ENCODE measurements at regions not wholly inside any gene's neighbourhood (a gene's known extent, or its start where the extent isn't known, plus 50 kb on each side); places are given as distances from the start of the nearest gene placed in this dataset.

DNA sequence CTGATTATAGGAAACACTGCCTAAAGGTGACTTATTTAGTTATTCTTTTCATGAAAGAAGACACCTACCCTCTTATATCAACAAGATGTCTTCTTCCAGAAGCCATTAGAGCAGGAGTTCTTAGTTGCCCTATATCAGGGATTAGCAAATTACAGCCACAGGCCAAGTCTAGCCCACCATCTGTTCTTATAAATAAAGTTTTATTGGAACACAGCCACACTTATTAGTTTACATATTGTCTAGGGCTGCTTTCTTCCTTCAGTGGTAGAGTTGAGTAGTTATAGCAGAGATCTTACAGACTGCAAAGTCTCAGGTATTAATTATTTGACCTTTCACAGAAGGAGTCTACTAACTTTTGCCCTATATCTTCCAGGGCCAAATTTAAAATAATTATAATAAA lies 157.2 kb upstream of the NOCT start:
- DNase-seq (ENCODE audit: low read depth in 2 of 2) = no peak

DNA sequence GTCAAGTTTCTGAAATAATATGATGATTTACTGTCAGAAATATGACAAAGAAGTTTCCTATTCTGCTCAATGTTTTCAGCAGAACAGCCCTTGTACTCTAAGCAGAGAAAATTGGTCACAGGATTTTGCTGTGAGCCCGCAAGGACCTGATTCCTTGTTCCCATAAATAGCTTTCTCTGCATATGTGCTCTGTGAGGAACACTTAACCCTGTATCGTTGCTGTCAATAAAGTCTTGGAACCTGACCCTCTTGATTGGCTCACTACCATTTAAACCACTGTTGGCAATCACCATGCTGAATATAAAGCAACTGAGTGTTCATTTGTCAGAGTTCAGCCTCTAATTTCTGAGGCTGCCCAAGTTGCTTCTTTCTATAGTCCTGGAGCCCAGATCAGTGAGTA lies 158.2 kb upstream of the NOCT start:
- DNase-seq (ENCODE audit: low read depth in 2 of 2) = no peak

GRCh38 chr4:138852681-138853080 lies 162.9 kb upstream of the NOCT start:
- no peak for DNase-seq (ENCODE audit: low read depth in 2 of 2)

DNA sequence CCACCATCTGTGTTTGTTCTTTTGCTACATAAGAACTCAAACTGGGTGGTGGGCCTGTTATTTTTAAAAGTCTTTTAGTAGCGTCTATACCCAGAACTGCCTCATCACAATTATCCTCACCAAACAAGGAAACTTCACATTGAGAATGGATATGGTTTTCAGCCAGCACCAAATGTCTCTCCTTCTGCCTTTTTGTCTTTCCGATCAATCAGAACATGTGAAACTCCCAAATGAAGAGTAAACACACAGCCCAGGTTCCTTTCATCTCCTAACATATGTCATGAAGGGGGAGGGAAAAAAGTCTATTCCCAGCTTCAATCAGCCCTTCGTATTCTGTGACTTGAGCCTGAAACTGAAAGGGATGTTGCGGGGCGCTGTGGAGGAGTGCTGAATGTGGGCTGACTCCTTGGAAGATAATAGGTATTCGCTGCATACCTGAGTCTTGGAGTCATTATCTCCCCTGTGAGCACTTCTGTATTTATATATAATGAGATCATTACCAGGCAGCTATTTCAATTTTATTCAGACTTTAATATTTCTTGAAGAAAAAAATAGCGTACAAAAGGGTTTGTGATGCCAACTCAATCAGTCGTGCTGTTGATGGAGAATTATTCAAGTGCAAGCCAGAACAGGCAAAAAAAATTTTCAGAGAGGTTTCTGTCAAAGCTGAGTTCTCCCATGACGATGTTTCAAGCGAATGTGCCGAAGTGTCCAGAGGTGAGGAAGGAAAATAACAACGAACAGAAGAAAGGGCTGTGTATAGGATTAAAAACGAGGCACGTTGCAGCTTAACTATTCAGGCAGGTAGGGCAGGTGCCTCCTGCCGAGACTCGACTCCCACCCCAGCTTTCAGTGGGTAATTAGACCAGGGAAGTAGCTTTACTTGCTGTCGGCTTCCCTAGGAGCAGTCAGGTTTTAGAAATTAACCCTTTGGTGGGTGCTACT lies 163.9 kb upstream of the NOCT start:
- DNase-seq (ENCODE audit: low read depth in 2 of 2) = no peak

DNA sequence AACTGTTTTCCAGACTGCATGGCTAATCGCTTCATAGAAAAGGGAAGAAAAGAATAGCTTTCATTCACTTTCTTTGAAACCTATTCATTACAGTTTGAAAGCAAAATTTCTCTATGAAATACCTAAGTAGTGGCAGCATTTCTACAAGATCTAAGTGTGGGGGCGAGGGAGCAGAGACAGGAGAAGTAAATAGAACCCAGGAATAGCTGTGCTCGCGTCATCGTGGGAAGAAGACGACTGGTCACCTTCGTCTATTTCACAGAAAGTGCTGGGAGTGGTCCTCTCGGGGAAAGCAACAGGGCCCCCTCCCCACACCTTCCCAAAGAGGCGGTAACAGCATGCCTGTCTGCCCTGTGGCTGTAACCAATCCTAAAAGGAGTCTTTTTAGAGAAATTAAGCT lies 169.9 kb upstream of the NOCT start:
- no peak for DNase-seq (ENCODE audit: low read depth in 2 of 2)

DNA sequence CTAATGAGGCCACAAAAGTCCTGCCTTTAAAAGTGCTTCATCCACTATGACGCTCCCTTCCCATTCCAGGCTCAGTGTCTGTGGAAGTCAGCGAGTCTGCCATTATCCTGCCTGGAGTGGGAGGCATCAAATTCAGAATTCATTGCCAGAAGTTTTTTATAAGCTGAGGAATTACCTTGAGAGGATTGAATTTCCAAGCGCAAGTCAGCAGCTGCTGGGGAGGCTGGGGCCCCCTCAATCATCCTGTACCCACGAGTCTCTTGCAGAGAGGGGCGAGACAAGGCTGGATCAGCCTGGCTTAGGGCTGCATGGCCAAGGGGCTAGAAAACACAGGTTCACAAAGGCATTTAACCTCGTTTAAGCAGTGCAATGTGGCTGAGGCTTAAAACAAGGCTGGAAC lies 170.5 kb upstream of the NOCT start:
- DNase-seq (ENCODE audit: low read depth in 2 of 2) = no peak

GRCh38 chr4:138843616-138844015 lies 172.0 kb upstream of the NOCT start:
- DNase-seq (ENCODE audit: low read depth in 2 of 2) = no peak

GRCh38 chr4:138841343-138841742 lies 174.2 kb upstream of the NOCT start:
- no peak for DNase-seq (ENCODE audit: low read depth in 2 of 2)

- no peak for DNase-seq (ENCODE audit: low read depth in 2 of 2)
These were observed 177.3 kb upstream of the NOCT start for GRCh38 chr4:138838251-138838650.

DNA sequence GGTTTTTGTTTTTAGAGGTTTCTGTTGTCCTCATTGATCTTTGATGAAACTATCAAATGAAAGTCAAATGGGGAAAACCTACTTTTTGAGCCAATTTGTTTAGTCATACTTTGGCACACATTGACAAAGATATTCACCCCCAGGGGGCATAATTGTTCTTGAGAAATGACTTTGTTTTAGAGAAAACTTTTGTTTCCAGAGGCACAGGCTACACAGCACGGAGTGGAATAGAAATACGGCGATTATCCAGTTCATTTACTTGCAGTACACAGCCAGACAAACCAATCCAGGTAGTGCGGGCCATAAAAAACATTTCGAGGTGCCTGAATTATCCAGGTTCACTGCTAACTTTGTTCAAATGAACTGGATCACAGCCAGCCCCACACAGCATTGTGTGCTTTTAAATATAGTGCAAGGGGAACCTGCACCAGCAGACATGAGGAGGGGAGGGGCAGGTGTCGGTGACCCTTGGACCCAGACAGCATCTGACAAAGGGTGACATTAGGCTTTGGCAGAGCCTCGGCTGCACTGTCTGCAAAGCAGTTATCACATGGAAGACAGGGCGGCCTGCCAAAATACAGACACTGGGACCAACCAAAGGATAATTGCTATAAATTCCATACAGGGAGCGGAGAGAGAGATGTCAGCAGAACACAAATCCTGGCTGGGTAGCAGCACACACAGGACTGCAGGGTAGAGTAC lies 179.6 kb upstream of the NOCT start:
- no peak for DNase-seq (ENCODE audit: low read depth in 2 of 2)

DNA sequence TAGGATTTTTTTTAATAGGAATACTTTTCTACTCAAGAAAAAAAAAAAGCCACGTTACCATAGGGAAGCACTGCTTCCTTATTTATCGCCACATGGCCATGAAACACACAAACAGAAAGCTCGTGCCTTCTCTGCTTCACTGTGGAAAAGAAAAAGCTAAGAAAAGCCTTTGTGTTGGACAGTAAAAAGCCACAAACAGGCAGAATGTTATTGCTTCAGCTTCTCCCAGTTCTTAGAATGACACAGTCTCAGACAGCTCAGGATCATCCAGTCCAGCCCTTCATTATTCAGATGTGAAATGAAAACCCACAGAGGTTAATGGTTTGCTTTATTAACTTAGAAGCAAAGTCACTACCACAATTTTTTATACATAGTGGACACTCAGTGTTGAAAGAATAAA lies 181.6 kb upstream of the NOCT start:
- DNase-seq (ENCODE audit: low read depth in 2 of 2) = no peak

DNA sequence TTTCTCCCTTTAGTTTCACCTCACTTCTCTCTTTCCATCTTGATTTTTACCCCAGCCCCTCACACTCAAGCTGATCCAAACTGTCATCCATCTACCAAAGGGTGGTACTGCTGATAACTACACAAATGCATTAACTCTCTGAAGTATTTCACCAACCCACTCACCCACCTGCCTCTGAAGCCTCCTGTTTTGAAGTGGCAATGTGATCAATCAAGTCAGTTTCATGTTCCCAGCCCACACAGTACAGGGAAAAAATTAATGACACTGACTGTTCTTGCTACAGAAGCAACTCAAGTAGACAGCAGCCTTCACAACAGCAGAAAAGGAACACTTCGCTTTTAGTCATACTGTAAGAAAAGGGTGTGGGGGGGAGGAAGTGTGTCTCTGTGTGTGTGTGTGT lies 183.0 kb upstream of the NOCT start:
- DNase-seq (ENCODE audit: low read depth in 2 of 2) = no peak

GRCh38 chr4:138831948-138832347 lies 183.6 kb upstream of the NOCT start:
- no peak for DNase-seq (ENCODE audit: low read depth in 2 of 2)

GRCh38 chr4:138828926-138829325 lies 186.7 kb upstream of the NOCT start:
- no peak for DNase-seq (ENCODE audit: low read depth in 2 of 2)

- DNase-seq (ENCODE audit: low read depth in 2 of 2) = no peak
These were observed 188.8 kb upstream of the NOCT start for GRCh38 chr4:138826754-138827153.

DNA sequence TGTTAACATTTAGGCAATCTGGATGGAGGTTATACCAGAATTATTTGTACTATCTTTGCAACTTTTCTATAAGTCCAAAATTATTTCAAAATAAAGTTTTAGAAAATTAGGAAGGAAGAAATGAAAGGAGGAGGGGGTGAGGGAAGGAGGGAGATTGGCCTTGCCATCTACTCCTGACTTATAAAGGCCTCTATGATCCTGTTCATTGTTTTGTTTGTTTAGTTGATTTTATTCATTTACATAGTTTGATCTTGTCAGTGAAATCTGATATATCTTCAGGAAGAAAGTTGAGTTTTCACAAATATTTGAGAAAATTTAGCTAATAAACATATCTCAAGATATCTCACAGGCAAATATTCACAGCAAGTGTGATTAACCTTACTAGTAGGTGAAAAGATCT lies 189.3 kb upstream of the NOCT start:
- DNase-seq (ENCODE audit: low read depth in 2 of 2) = no peak

GRCh38 chr4:138821331-138821730 lies 194.2 kb upstream of the NOCT start:
- no peak for DNase-seq (ENCODE audit: low read depth in 2 of 2)

- no peak for DNase-seq (ENCODE audit: low read depth in 2 of 2)
These were observed 198.7 kb upstream of the NOCT start for GRCh38 chr4:138816875-138817274.

DNA sequence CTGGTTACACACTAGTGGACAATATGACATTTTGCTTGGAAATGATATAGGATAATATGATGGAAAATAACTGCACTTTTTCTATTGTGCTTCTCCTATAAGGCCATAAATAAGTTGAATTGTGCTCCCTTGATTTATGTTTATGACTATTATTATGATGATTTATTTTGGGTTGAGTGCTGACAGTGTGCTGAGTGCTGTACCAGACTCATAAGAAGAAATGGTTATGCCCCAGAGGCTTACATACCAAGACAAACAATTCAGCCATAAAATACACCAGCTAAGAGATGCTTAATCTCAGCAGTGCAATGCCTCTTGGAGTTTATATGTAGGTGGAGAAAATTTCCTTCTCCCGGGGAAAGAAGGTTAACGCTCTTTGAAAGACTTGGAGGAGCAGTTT lies 199.8 kb upstream of the NOCT start:
- DNase-seq (ENCODE audit: low read depth in 2 of 2) = no peak

- no peak for DNase-seq (ENCODE audit: low read depth in 2 of 2)
These were observed 209.8 kb upstream of the NOCT start for GRCh38 chr4:138805736-138806135.

- DNase-seq (ENCODE audit: low read depth in 2 of 2) = no peak
These were observed 210.9 kb upstream of the NOCT start for GRCh38 chr4:138804711-138805110.

- DNase-seq (ENCODE audit: low read depth in 2 of 2) = no peak
These were observed 212.5 kb upstream of the NOCT start for GRCh38 chr4:138803051-138803450.

DNA sequence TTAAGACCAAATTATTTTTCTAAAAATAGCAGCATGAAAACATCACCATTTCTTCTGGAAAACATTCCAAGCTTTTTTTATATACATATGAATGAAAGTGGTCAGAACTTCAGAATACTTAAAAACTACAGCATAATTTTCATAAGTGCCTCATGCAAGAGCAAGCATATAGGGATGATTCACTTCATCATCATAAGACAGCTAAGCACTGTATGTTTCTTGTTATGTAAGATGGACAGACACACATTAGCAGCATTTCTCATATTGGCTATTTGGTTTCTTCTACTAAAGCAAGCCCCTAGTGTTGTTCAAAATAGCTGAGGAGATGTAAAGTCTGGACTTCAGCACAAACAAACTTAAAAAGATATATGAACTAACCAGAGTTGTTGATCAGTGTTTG lies 213.1 kb upstream of the NOCT start:
- DNase-seq (ENCODE audit: low read depth in 2 of 2) = no peak

All from stimulated activated CD4-positive, alpha-beta T cell treated with anti-CD3 and anti-CD28 coated beads, Interleukin-1b, Interleukin-23, amount 100 ng/mL, for 1 hour (primary cell).